Liver (tissue), 7 donors: ENCODE measurements at regions not wholly inside any gene's neighbourhood (a gene's known extent, or its start where the extent isn't known, plus 50 kb on each side); places are given as distances from the start of the nearest gene placed in this dataset.

Source experiments
- DNase-seq: peaks from one replicate; pipeline ENCODE4 v3.0.0-alpha.2; 2017; ENCODE audit warnings: low spot score
- H3K27ac ChIP-seq, 2 donors: one replicate each; pipeline ENCODE4 v1.7.0; 2013; ENCODE audit warnings: inconsistent platforms in 2 of 2, low read length in 2 of 2, control low read depth in 1 of 2, low read depth in 1 of 2, mild to moderate bottlenecking in 1 of 2
- H3K27me3 ChIP-seq, 4 donors: one replicate each; pipeline versions ENCODE4 v1.6.1 to v1.7.0; 2013; ENCODE audit warnings: low read length in 3 of 4, inconsistent platforms in 1 of 4, mild to moderate bottlenecking in 1 of 4, moderate library complexity in 1 of 4; ENCODE audit not compliant: control insufficient read depth in 4 of 4, insufficient read depth in 4 of 4
- H3K36me3 ChIP-seq, 4 donors: one replicate each; pipeline versions ENCODE4 v1.6.1 to v1.7.0; 2013; ENCODE audit warnings: low read length in 3 of 4, mild to moderate bottlenecking in 3 of 4, low read depth in 1 of 4, moderate library complexity in 1 of 4; ENCODE audit not compliant: control insufficient read depth in 4 of 4, insufficient read depth in 3 of 4
- H3K4me1 ChIP-seq, 4 donors: one replicate each; pipeline versions ENCODE4 v1.6.1 to v1.7.0; 2013; ENCODE audit warnings: low read length in 3 of 4, mild to moderate bottlenecking in 3 of 4, moderate library complexity in 1 of 4; ENCODE audit not compliant: control insufficient read depth in 4 of 4, insufficient read depth in 4 of 4
- H3K4me3 ChIP-seq, 3 donors: one replicate each; pipeline versions ENCODE4 v1.6.1 to v1.7.0; 2013; ENCODE audit warnings: low read length in 3 of 3, control low read depth in 1 of 3, low read depth in 1 of 3, mild to moderate bottlenecking in 1 of 3
- H3K9ac ChIP-seq, 2 donors: one replicate each; pipeline ENCODE4 v1.7.0; 2013; ENCODE audit warnings: low read length in 2 of 2, mild to moderate bottlenecking in 2 of 2, moderate library complexity in 2 of 2, control low read depth in 1 of 2, low read depth in 1 of 2
- H3K9me3 ChIP-seq, 4 donors: one replicate each; pipeline versions ENCODE4 v1.6.1 to v1.7.0; 2013; ENCODE audit warnings: low read length in 3 of 4; ENCODE audit not compliant: control insufficient read depth in 4 of 4
- EGR1 ChIP-seq, 2 donors: IDR thresholded peaks; 2 replicates each; pipeline ENCODE4 v1.6.1; 2016 to 2018; ENCODE audit warnings: antibody characterized with exemption in 2 of 2, low read depth in 2 of 2
- FOXA1 ChIP-seq: IDR thresholded peaks from 2 replicates; pipeline ENCODE4 v1.6.1; 2016; ENCODE audit warnings: antibody characterized with exemption
- FOXA2 ChIP-seq: IDR thresholded peaks from 2 replicates; pipeline ENCODE4 v1.6.1; 2016; ENCODE audit warnings: antibody characterized with exemption
- GABPA ChIP-seq, 2 donors: IDR thresholded peaks in 1 of 2; conservative IDR thresholded peaks in 1 of 2; 2 replicates each; pipeline ENCODE4 v1.6.1; 2016; ENCODE audit warnings: antibody characterized with exemption in 2 of 2, mild to moderate bottlenecking in 1 of 2, moderate library complexity in 1 of 2
- HNF4G ChIP-seq: IDR thresholded peaks from 2 replicates; pipeline ENCODE4 v1.6.1; 2016; ENCODE audit warnings: antibody characterized with exemption
- JUND ChIP-seq, 2 donors: IDR thresholded peaks; 2 replicates each; pipeline ENCODE4 v1.6.1; 2016; ENCODE audit warnings: antibody characterized with exemption in 2 of 2
- NR2F2 ChIP-seq: IDR thresholded peaks from 2 replicates; pipeline ENCODE4 v1.6.1; 2016; ENCODE audit warnings: antibody characterized with exemption
- RAD21 ChIP-seq, 2 donors: IDR thresholded peaks; 2 replicates each; pipeline ENCODE4 v1.6.1; 2016; ENCODE audit warnings: antibody characterized with exemption in 2 of 2, mild to moderate bottlenecking in 2 of 2
- REST ChIP-seq: IDR thresholded peaks from 2 replicates; pipeline ENCODE4 v1.6.1; 2016; ENCODE audit warnings: antibody characterized with exemption, mild to moderate bottlenecking
- RXRA ChIP-seq, 2 donors: IDR thresholded peaks; 2 replicates each; pipeline ENCODE4 v1.6.1; 2017 to 2018; ENCODE audit warnings: antibody characterized with exemption in 2 of 2, mild to moderate bottlenecking in 1 of 2
- SP1 ChIP-seq: IDR thresholded peaks from 2 replicates; pipeline ENCODE4 v1.6.1; 2018; ENCODE audit warnings: antibody characterized with exemption, mild to moderate bottlenecking
- YY1 ChIP-seq: IDR thresholded peaks from 2 replicates; pipeline ENCODE4 v1.6.1; 2016; ENCODE audit warnings: antibody characterized with exemption, mild to moderate bottlenecking
- WGBS: extraction: QIAGEN DNeasy Blood & Tissue Kit; methylation state at CpG from one replicate; pipeline ENCODE4 v1.1.7; 2013; 5-methylcytosine and 5-hydroxymethylcytosine counted together
- TF ChIP-seq, protein P1 (sequence below): IDR thresholded peaks from 2 replicates; pipeline ENCODE4 v1.6.1; 2016; ENCODE audit warnings: antibody characterized with exemption
- TF ChIP-seq, protein P2 (sequence below): IDR thresholded peaks from 2 replicates; pipeline ENCODE4 v1.6.1; 2016; ENCODE audit warnings: antibody characterized with exemption
- TF ChIP-seq, protein P3 (sequence below): IDR thresholded peaks from 2 replicates; pipeline ENCODE4 v1.6.1; 2016; ENCODE audit warnings: antibody characterized with exemption
- donor health status: healthy.
- donor health status: healthy.
- donor health status: healthy.
- donor health status: healthy.

GRCh38 chr1:214209260-214209808 is 71.6 kb upstream of the SMYD2 start:
- Histone ChIP-seq H3K4me3 (no peak overlapping the region), H3K27me3 (no peaks in the 10 kb centered on the region), H3K9ac (no peak overlapping the region), H3K4me1 (peaks cover 0 to 30% (median 21%) of the 10 kb centered on the region in 4 donors), H3K36me3 (no peaks in the 10 kb centered on the region), H3K27ac (peak overlapping the region in 1 of 2 donors; percentile 66), H3K9me3 (no peaks in the 10 kb centered on the region)
- WGBS = 89% methylated on average over 7 of the region's 7 CpGs
- no peak for DNase-seq
- no peak for TF ChIP-seq YY1
- no peak for TF ChIP-seq RXRA (IDR thresholded peaks at IDR 0.05)
- no peak for TF ChIP-seq FOXA1

DNA sequence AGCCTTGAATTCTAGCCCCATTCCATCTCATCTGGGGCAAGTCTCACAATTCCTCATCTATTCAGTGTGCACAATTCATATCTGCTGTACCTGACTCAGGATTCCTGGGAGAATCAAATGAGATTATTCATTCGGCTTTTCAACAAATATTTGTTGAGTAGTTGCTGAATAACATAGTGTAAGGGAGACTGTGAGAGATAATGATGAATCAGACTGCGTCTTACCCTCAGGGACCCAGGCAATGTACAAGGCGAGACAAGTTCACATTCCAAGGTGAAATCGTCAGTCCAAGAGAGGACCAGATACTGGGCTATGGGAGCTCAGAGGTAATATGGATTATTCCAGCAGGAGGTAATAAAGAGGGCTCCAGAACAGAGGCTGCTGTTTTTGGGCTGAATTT is 67.8 kb upstream of the SMYD2 start:
- TF ChIP-seq, protein P1, sequence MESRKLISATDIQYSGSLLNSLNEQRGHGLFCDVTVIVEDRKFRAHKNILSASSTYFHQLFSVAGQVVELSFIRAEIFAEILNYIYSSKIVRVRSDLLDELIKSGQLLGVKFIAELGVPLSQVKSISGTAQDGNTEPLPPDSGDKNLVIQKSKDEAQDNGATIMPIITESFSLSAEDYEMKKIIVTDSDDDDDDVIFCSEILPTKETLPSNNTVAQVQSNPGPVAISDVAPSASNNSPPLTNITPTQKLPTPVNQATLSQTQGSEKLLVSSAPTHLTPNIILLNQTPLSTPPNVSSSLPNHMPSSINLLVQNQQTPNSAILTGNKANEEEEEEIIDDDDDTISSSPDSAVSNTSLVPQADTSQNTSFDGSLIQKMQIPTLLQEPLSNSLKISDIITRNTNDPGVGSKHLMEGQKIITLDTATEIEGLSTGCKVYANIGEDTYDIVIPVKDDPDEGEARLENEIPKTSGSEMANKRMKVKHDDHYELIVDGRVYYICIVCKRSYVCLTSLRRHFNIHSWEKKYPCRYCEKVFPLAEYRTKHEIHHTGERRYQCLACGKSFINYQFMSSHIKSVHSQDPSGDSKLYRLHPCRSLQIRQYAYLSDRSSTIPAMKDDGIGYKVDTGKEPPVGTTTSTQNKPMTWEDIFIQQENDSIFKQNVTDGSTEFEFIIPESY = no peak
- TF ChIP-seq NR2F2 = no peak
- TF ChIP-seq, protein P2, sequence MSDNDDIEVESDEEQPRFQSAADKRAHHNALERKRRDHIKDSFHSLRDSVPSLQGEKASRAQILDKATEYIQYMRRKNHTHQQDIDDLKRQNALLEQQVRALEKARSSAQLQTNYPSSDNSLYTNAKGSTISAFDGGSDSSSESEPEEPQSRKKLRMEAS = no peak
- no peak for TF ChIP-seq SP1
- no peak for TF ChIP-seq EGR1 (IDR thresholded peaks at IDR 0.05; ENCODE audit: low read depth in 2 of 2)
- TF ChIP-seq FOXA1 = no peak
- TF ChIP-seq HNF4G = no peak
- TF ChIP-seq, protein P3, sequence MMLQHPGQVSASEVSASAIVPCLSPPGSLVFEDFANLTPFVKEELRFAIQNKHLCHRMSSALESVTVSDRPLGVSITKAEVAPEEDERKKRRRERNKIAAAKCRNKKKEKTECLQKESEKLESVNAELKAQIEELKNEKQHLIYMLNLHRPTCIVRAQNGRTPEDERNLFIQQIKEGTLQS = no peak
- no peak for DNase-seq
- Histone ChIP-seq H3K4me3 (no peak overlapping the region), H3K36me3 (no peaks in the 10 kb centered on the region), H3K4me1 (peaks cover 0 to 42% (median 27%) of the 10 kb centered on the region in 4 donors), H3K27ac (no peak overlapping the region), H3K27me3 (no peaks in the 10 kb centered on the region), H3K9me3 (no peaks in the 10 kb centered on the region), H3K9ac (no peak overlapping the region)
- 51% methylated on average over 4 of the region's 4 CpGs for WGBS

DNA sequence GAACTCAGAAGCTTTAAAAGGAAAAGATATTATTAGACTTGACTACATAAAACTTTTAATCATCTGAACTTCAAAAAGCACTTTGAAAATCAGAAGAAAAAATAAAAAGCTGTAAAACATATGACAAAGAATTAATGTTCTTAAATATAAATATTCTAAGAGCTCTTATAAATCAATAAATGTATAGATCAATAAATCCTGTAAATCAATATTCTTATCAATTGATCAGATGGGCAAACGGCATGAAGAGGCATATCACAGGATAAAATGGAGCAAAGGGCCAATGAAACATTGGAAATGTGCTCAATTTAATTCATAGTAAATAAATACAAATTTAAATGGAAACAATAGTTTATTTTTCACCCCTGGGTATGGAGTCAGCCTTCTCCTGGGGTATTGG is 66.1 kb upstream of the SMYD2 start:
- H3K9me3 ChIP-seq = no peaks in the 10 kb centered on the region
- no peak overlapping the region for H3K27ac ChIP-seq
- DNase-seq = no peak
- WGBS = 33% methylated on average over 1 of the region's 1 CpG
- peaks cover 0 to 33% (median 24%) of the 10 kb centered on the region in 4 donors for H3K4me1 ChIP-seq
- TF ChIP-seq, protein P3 = no peak
- no peak for TF ChIP-seq RAD21 (IDR thresholded peaks at IDR 0.05)
- TF ChIP-seq YY1 = no peak
- H3K27me3 ChIP-seq = no peaks in the 10 kb centered on the region
- no peak overlapping the region for H3K4me3 ChIP-seq
- no peak overlapping the region for H3K9ac ChIP-seq
- H3K36me3 ChIP-seq = no peaks in the 10 kb centered on the region

DNA sequence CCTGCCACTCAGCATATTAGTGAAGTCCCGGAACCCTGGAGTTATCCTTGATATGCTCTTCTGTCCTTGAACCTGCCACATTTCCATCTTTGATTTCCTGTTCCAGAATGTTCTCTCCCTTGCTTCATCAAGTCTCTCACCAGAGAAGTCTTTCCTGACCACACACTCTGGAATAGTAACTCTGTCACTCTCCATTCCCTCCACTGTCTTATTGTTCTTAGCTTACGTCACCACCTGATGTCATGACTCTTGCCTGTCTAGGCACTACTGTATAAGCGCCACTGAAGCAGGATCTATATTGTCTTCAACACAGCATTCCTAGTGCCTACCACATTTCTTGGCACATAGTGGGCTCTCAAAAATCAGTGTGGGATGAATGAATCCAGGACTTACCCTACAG is 65.4 kb upstream of the SMYD2 start:
- DNase-seq = no peak
- H3K36me3 ChIP-seq = no peaks in the 10 kb centered on the region
- no peaks in the 10 kb centered on the region for H3K9me3 ChIP-seq
- H3K27me3 ChIP-seq = no peaks in the 10 kb centered on the region
- WGBS = 93% methylated on average over 3 of the region's 3 CpGs
- H3K4me3 ChIP-seq = no peak overlapping the region
- no peak overlapping the region for H3K27ac ChIP-seq
- peaks cover 0 to 38% (median 27%) of the 10 kb centered on the region in 4 donors for H3K4me1 ChIP-seq
- no peak overlapping the region for H3K9ac ChIP-seq
- no peak for TF ChIP-seq GABPA (IDR thresholded peaks at IDR 0.05 in 1 of 2, conservative IDR thresholded peaks at IDR 0.05 in 1 of 2)
- TF ChIP-seq, protein P3 = no peak
- no peak for TF ChIP-seq FOXA1
- TF ChIP-seq EGR1 (IDR thresholded peaks at IDR 0.05; ENCODE audit: low read depth in 2 of 2) = no peak
- no peak for TF ChIP-seq YY1
- no peak for TF ChIP-seq REST
- no peak for TF ChIP-seq FOXA2
- TF ChIP-seq RXRA (IDR thresholded peaks at IDR 0.05) = no peak
- TF ChIP-seq HNF4G = no peak
- no peak for TF ChIP-seq JUND (IDR thresholded peaks at IDR 0.05)
- no peak for TF ChIP-seq RAD21 (IDR thresholded peaks at IDR 0.05)
